VCaP (cell line): ENCODE measurements at regions not wholly inside any gene's neighbourhood (a gene's known extent, or its start where the extent isn't known, plus 50 kb on each side); places are given as distances from the start of the nearest gene placed in this dataset.
A peak's percentile ranks its signal among the peaks of the same experiment; 100 is the strongest.

Source experiments
- H3K27ac ChIP-seq: fragments of 450-650 bp; 2 replicates; pipeline ENCODE4 v1.5.1; 2017
- CTCF ChIP-seq: fragments of 450-650 bp; conservative IDR thresholded peaks from 2 replicates; pipeline ENCODE4 v1.5.1; 2017; ENCODE audit warnings: mild to moderate bottlenecking, moderate library complexity

DNA sequence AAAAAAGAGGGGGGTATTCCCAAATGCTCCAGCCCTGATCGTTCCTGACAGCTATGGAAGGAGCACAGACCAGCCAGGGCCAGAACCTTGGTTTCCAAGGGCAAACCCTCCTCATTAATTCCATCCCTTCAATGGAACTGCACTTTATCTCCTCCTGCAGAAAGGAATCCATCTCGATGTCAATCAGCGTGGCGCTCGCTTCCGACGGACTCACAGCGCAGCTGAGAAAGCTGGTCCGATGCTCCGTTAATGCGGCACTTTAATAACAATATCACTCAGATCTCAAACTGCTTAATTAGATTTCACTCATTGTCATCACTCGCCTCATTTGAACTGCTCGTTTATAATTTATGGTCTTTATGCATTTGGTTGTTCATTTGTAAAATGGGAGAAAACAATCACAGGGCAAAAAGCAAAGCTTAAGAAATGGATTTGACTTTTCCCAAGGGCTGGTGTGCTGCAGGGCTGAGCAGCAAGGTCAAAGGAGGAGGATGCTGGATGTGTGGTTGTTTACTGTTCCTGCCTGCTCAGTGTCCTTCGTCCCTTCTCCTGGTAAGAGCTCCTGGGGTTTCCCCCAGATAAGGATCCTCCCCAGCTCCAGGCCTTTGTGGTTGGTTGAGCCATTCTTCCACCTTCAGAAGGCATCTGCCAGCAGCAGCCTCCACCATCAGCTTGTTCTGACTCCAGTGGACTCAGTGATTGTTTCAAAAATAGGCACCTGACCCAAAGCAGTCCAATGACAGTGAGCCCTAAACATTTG, 152.7 kb downstream of the ANKRD60 start:
- peak overlapping the region; percentile 9; the same call in 1 of the 2 replicates for H3K27ac ChIP-seq
- TF ChIP-seq CTCF = no peak

DNA sequence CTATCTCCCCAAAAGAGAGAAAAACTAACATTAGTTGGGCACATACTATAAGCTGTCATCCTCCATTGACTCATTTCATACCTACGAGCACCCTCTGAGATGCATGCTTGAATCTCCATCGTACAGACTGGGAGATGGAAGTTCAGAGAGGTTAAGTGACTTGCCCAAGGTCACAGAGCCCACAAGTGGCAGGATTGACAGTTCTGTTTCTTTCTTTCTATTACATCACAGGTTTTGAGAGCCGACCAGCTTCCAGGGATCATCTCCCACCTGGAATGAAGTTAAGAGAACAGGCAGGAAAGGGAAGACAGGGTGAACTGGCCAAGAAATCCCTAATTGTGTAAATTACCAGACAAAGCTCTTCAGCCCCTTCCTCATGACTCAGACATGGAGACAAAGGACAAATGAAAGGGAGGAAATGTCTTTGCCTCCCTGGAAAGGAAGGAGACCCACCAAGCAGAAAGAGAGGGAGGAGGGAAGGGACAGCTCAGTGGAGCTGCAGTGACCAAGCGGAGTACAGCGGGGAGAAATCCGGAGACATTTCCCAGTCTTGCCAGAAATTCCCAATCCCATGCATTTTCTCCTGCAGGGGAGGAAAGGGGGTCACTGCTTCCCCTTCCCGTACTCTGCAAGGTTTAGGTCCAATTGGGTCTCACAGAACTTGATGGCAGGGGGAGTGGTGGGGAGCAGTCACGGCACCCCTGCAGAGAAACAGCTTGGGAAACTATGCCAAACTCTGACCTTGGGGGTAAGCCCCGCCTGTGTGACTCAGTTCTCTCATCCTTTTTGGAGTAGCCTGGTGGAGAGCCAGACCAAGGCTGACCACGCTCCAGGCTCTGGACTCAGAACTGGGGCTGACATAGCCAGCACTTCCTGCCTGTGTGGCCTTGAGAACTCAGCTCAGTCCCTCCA, 154.3 kb downstream of the ANKRD60 start:
- no peak overlapping the region; the same call in 1 of the 2 replicates for H3K27ac ChIP-seq
- no peak for TF ChIP-seq CTCF

DNA sequence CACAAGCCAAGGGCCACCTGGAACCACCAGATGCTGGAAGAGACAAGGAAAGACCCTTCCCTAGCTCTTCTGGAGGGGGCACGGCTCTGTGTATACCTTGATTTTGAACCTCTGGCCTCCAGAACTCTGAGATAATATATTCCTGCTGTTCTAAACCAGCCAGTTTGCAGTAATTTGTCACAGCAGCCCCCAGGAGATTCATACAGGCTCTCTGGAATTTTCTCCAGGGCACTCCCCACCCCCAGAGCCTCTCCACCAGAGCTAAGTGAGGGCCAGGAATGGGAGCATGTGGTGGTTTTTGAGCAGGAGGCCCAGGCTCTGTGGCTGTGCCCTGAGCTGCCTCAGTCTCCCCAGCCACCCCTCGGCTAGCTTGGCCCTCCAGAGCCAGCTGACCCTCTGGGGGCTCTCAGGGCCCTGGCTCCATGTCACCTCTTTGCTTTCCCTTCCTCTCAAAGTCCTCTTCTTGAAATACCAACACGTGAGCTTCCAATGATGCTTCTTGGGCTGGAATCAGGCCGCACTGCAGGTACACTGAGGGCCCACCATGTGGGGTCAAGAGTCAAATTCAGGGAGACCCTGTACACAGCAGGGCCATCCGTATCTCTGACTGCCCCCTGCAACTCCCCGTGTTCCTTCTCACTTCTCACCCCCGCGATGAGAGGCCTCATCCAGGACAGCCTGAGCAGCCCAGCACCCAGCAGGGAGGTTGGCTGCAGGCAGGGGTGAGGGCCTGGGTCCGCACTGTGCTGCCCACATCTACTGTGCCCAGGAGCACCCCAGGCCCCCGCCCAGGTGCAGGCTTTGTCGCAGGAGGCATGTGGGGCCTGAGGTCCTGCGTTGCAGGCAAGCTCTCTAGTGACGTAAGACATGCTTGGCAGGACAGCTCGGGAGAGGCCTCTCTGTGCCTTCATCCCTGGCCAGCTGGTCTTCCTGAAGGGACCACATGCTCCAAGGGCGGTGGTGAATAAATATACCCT, 155.5 kb downstream of the ANKRD60 start:
- H3K27ac ChIP-seq = peak overlapping the region; percentile 80
- no peak for TF ChIP-seq CTCF

- no peak for TF ChIP-seq CTCF
- H3K27ac ChIP-seq = peak overlapping the region; percentile 80
These were observed 156.5 kb downstream of the ANKRD60 start for GRCh38 chr20:58071991-58072390.

GRCh38 chr20:58071298-58071697, 157.2 kb downstream of the ANKRD60 start:
- H3K27ac ChIP-seq = peak overlapping the region; percentile 80
- no peak for TF ChIP-seq CTCF

- H3K27ac ChIP-seq = peak overlapping the region; percentile 80; the same call in 1 of the 2 replicates
- no peak for TF ChIP-seq CTCF
These were observed 157.7 kb downstream of the ANKRD60 start for GRCh38 chr20:58070664-58071196.
